Trophoblast cell (in vitro differentiated cells and primary cell): ENCODE measurements at regions not wholly inside any gene's neighbourhood (a gene's known extent, or its start where the extent isn't known, plus 50 kb on each side); places are given as distances from the start of the nearest gene placed in this dataset.

Experiments used
- DNase-seq, 2 donors: peaks; one replicate each; pipeline ENCODE4 v3.0.0-alpha.2; 2016
- H2AFZ ChIP-seq: 2 replicates; pipeline ENCODE4 v1.6.1; 2013; ENCODE audit warnings: low read length, moderate library complexity, mild to moderate bottlenecking; ENCODE audit not compliant: insufficient read depth, poor library complexity
- H2AK5ac ChIP-seq: 2 replicates; pipeline ENCODE4 v1.6.1; 2013; ENCODE audit warnings: mild to moderate bottlenecking, low read length
- H2BK120ac ChIP-seq: 2 replicates; pipeline ENCODE4 v1.6.1; 2013; ENCODE audit warnings: low read length, mild to moderate bottlenecking, moderate library complexity; ENCODE audit not compliant: insufficient read depth, poor library complexity
- H2BK12ac ChIP-seq: 2 replicates; pipeline ENCODE4 v1.6.1; 2013; ENCODE audit warnings: mild to moderate bottlenecking, low read length, moderate library complexity
- H2BK5ac ChIP-seq: 2 replicates; pipeline ENCODE4 v1.6.1; 2013; ENCODE audit warnings: low read length, low read depth, moderate library complexity, mild to moderate bottlenecking; ENCODE audit not compliant: poor library complexity
- H3K14ac ChIP-seq: 2 replicates; pipeline ENCODE4 v1.6.1; 2013; ENCODE audit warnings: mild to moderate bottlenecking, low read length
- H3K18ac ChIP-seq: 2 replicates; pipeline ENCODE4 v1.6.1; 2013; ENCODE audit warnings: mild to moderate bottlenecking, low read length
- H3K23ac ChIP-seq: 2 replicates; pipeline ENCODE4 v1.6.1; 2013; ENCODE audit warnings: low read length
- H3K27ac ChIP-seq: 2 replicates; pipeline ENCODE4 v1.5.1; 2013; ENCODE audit warnings: low read depth, mild to moderate bottlenecking, inconsistent platforms, low read length, moderate library complexity
- H3K27me3 ChIP-seq: 2 replicates; pipeline ENCODE4 v1.6.1; 2013; ENCODE audit warnings: inconsistent platforms, mild to moderate bottlenecking, low read length, moderate library complexity; ENCODE audit not compliant: insufficient read depth
- H3K36me3 ChIP-seq, 2 experiments: 1 replicate in 1 of 2; 2 replicates in 1 of 2; pipeline ENCODE4 v1.6.1; 2013; ENCODE audit warnings: low read length in 2 of 2, mild to moderate bottlenecking in 2 of 2, moderate library complexity in 1 of 2; ENCODE audit not compliant: insufficient read depth in 2 of 2, control insufficient read depth in 1 of 2
- H3K4ac ChIP-seq: 2 replicates; pipeline ENCODE4 v1.6.1; 2013; ENCODE audit warnings: low read depth, mild to moderate bottlenecking, low read length, moderate library complexity
- H3K4me1 ChIP-seq, 2 experiments: 1 replicate in 1 of 2; 2 replicates in 1 of 2; pipeline ENCODE4 v1.6.1; 2013; ENCODE audit warnings: low read length in 2 of 2, mild to moderate bottlenecking in 2 of 2, moderate library complexity in 1 of 2; ENCODE audit not compliant: insufficient read depth in 2 of 2, control insufficient read depth in 1 of 2
- H3K4me2 ChIP-seq: 2 replicates; pipeline ENCODE4 v1.6.1; 2013; ENCODE audit warnings: inconsistent platforms, mild to moderate bottlenecking, low read length, moderate library complexity
- H3K4me3 ChIP-seq: 2 replicates; pipeline ENCODE4 v1.5.1; 2013; ENCODE audit warnings: mild to moderate bottlenecking, low read depth, low read length, inconsistent platforms
- H3K79me1 ChIP-seq: one replicate; pipeline ENCODE4 v1.6.1; 2013; ENCODE audit warnings: low read length
- H3K79me2 ChIP-seq: 2 replicates; pipeline ENCODE4 v1.6.1; 2013; ENCODE audit warnings: low read length, mild to moderate bottlenecking; ENCODE audit not compliant: control insufficient read depth, insufficient read depth, poor library complexity
- H3K9ac ChIP-seq: 2 replicates; pipeline ENCODE4 v1.6.1; 2013; ENCODE audit warnings: mild to moderate bottlenecking, low read length
- H3K9me3 ChIP-seq: 2 replicates; pipeline ENCODE4 v1.6.1; 2013; ENCODE audit warnings: low read depth, mild to moderate bottlenecking, control low read depth, inconsistent platforms, low read length; ENCODE audit not compliant: insufficient read depth
- H4K12ac ChIP-seq: 2 replicates; pipeline ENCODE4 v1.6.1; 2013; ENCODE audit warnings: low read depth, mild to moderate bottlenecking, low read length, moderate library complexity
- H4K8ac ChIP-seq: 2 replicates; pipeline ENCODE4 v1.6.1; 2013; ENCODE audit warnings: low read depth, mild to moderate bottlenecking, low read length, moderate library complexity
- H4K91ac ChIP-seq: one replicate; pipeline ENCODE4 v1.6.1; 2013; ENCODE audit warnings: low read depth, mild to moderate bottlenecking, low read length, moderate library complexity
- WGBS: extraction: QIAGEN DNeasy Blood & Tissue Kit; methylation state at CpG from one replicate; pipeline ENCODE4 v1.1.7; 2013; ENCODE audit warnings: missing lambda C conversion rate; ENCODE audit not compliant: insufficient read length, insufficient coverage; ENCODE audit errors: extremely low coverage; 5-methylcytosine and 5-hydroxymethylcytosine counted together

DNA sequence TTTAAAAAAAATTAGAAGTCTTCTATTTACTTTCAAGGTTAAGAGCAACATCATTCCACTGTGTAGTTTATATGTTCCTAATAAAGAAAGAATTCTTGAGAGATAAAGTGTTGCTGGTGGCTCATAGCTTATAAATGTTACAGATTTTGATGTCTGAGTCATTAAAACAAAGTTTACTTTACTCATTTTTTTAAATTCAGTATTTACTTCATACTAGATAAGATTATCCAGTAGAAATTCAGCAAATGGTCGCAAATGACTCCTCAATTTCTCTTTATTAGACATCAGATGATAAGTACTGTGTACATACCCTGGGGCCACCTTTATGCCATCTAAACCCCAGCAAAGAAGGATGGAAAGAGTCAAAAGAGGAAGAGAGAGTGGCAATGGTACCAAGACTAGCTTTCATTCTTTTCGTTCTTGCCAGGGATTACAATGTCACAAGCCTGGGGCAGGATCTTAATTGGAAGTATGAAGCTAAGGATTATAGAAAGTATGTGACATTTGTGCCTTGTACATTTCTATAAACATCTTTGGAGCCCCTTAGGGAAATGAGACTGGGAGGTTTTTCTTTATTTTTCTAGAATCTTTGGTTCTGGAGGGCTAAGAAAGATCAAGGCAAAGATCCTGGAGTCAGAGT lies 206.1 kb downstream of the CHRM2 start:
- Histone ChIP-seq H3K36me3 (no peaks in the 10 kb centered on the region), H2AFZ (no peak overlapping the region), H2BK12ac (no peak overlapping the region), H2BK5ac (no peak overlapping the region), H3K4me3 (no peak overlapping the region), H3K4me2 (no peak overlapping the region), H2BK120ac (no peak overlapping the region), H3K9ac (no peak overlapping the region), H4K8ac (no peak overlapping the region), H3K4ac (no peak overlapping the region), H3K18ac (no peak overlapping the region), H3K79me1 (no peaks in the 10 kb centered on the region), H3K14ac (no peak overlapping the region), H2AK5ac (no peak overlapping the region), H4K12ac (no peak overlapping the region), H3K79me2 (no peaks in the 10 kb centered on the region), H3K4me1 (no peaks in the 10 kb centered on the region), H3K23ac (no peak overlapping the region), H3K27ac (no peak overlapping the region), H4K91ac (no peak overlapping the region), H3K9me3 (no peaks in the 10 kb centered on the region), H3K27me3 (no peaks in the 10 kb centered on the region)
- DNase-seq, result peak in 1 of 2 donors; percentile 35
- WGBS, result no CpG with 5 or more reads among the region's 2 CpGs

DNA sequence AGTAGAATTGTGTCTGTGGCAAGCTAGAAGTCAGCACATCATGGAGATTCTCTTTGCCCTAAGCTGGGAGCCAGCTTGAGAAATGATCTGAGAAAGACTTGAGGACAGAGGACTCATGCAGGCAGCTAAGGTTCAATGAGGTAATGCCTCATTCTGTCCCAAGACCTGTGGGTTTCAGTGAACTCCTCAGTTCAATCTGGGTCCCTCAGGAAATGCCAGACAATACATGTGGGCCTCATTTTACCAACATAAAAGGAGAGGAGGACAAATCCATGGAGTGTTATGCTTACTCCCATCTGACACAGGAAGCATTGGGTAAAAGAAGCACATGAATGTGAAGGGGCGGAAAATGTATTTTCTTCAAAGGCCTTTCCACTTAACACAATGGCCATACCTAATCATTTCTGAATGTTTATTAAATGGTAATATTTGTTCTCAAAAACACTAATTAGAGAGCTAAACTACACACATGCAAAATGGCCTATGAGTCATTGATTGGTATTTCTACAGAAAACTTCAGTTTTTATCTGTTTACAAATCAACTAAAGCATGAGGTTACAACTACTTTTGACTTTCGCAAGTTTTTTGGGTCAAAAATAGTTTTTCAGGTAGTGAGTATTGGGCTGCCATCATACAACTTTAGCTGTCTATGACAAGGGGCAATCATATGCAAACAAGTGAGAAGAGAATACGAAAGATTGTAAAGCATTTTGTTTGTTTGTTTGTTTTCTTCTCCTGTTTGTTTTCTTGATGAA lies 205.3 kb downstream of the CHRM2 start:
- Histone ChIP-seq H4K12ac (no peak overlapping the region), H2BK5ac (no peak overlapping the region), H3K23ac (no peak overlapping the region), H2BK12ac (no peak overlapping the region), H3K4ac (no peak overlapping the region), H2AK5ac (no peak overlapping the region), H3K14ac (no peak overlapping the region), H3K4me2 (no peak overlapping the region), H4K91ac (no peak overlapping the region), H3K4me1 (no peaks in the 10 kb centered on the region), H3K27me3 (no peaks in the 10 kb centered on the region), H3K27ac (no peak overlapping the region), H3K9ac (no peak overlapping the region), H3K9me3 (no peaks in the 10 kb centered on the region), H3K36me3 (no peaks in the 10 kb centered on the region), H3K4me3 (no peak overlapping the region), H4K8ac (no peak overlapping the region), H2AFZ (no peak overlapping the region), H2BK120ac (no peak overlapping the region), H3K79me1 (no peaks in the 10 kb centered on the region), H3K79me2 (no peaks in the 10 kb centered on the region), H3K18ac (no peak overlapping the region)
- DNase-seq, result peak; percentile 68 to 77
- WGBS, result no CpG with 5 or more reads among the region's 3 CpGs
